H9 (cell line): ENCODE measurements at regions not wholly inside any gene's neighbourhood (a gene's known extent, or its start where the extent isn't known, plus 50 kb on each side); places are given as distances from the start of the nearest gene placed in this dataset.
"Not testable (repeated sequence)": the region's sequence is repeated elsewhere in the genome, so short reads cannot be mapped to it uniquely, and the experiment has no call there.

Source experiments
- DNase-seq: peaks from one replicate; pipeline ENCODE4 v3.0.0-alpha.2; 2017
- H2AFZ ChIP-seq: one replicate; pipeline ENCODE4 v1.6.1; 2013; ENCODE audit warnings: mild to moderate bottlenecking, low read length, control low read depth, moderate library complexity
- H2AK5ac ChIP-seq: 2 replicates; pipeline ENCODE4 v1.6.1; 2013; ENCODE audit warnings: low read length, control low read depth, mixed read lengths; ENCODE audit not compliant: insufficient read length
- H2BK120ac ChIP-seq: one replicate; pipeline ENCODE4 v1.6.1; 2013; ENCODE audit warnings: low read depth, mild to moderate bottlenecking, low read length, control low read depth, inconsistent platforms; ENCODE audit not compliant: poor library complexity, severe bottlenecking
- H2BK12ac ChIP-seq: 2 replicates; pipeline ENCODE4 v1.6.1; 2013; ENCODE audit warnings: low read length, control low read depth, mixed read lengths, low read depth; ENCODE audit not compliant: insufficient read length
- H2BK15ac ChIP-seq: 2 replicates; pipeline ENCODE4 v1.6.1; 2013; ENCODE audit warnings: low read depth, low read length, control low read depth
- H2BK20ac ChIP-seq: one replicate; pipeline ENCODE4 v1.6.1; 2013; ENCODE audit warnings: low read depth, mild to moderate bottlenecking, low read length, control low read depth, inconsistent platforms; ENCODE audit not compliant: poor library complexity, severe bottlenecking
- H2BK5ac ChIP-seq: 2 replicates; pipeline ENCODE4 v1.6.1; 2013; ENCODE audit warnings: low read length, control low read depth, mixed read lengths; ENCODE audit not compliant: insufficient read length
- H3K14ac ChIP-seq: 2 replicates; pipeline ENCODE4 v1.6.1; 2013; ENCODE audit warnings: low read length, control low read depth; ENCODE audit not compliant: insufficient read depth
- H3K18ac ChIP-seq: 2 replicates; pipeline ENCODE4 v1.6.1; 2013; ENCODE audit warnings: low read depth, mild to moderate bottlenecking, mixed read lengths, low read length, control low read depth; ENCODE audit not compliant: insufficient read length
- H3K23ac ChIP-seq: 2 replicates; pipeline ENCODE4 v1.6.1; 2013; ENCODE audit warnings: low read length, control low read depth, mixed read lengths, low read depth; ENCODE audit not compliant: insufficient read length
- H3K23me2 ChIP-seq: 2 replicates; pipeline ENCODE4 v1.6.1; 2013; ENCODE audit warnings: low read depth, mild to moderate bottlenecking, mixed read lengths, low read length, control low read depth; ENCODE audit not compliant: insufficient read length, poor library complexity, severe bottlenecking
- H3K27ac ChIP-seq: 2 replicates; pipeline ENCODE4 v1.5.1; 2013; ENCODE audit warnings: low read length, control low read depth, mixed read lengths, low read depth; ENCODE audit not compliant: insufficient read length
- H3K27me3 ChIP-seq: 2 replicates; pipeline ENCODE4 v1.6.1; 2013; ENCODE audit warnings: low read length, control low read depth, inconsistent platforms; ENCODE audit not compliant: insufficient read depth
- H3K4ac ChIP-seq: 2 replicates; pipeline ENCODE4 v1.6.1; 2013; ENCODE audit warnings: low read depth, mild to moderate bottlenecking, control low read depth, inconsistent platforms, low read length, moderate library complexity
- H3K4me1 ChIP-seq: 2 replicates; pipeline ENCODE4 v1.6.1; 2013; ENCODE audit warnings: low read length, control low read depth, inconsistent platforms; ENCODE audit not compliant: insufficient read depth
- H3K4me2 ChIP-seq: 2 replicates; pipeline ENCODE4 v1.6.1; 2013; ENCODE audit warnings: low read length, control low read depth, mixed read lengths; ENCODE audit not compliant: insufficient read length, insufficient read depth
- H3K56ac ChIP-seq: 2 replicates; pipeline ENCODE4 v1.6.1; 2013; ENCODE audit warnings: low read depth, mild to moderate bottlenecking, mixed read lengths, low read length, control low read depth; ENCODE audit not compliant: insufficient read length
- H3K79me1 ChIP-seq: 2 replicates; pipeline ENCODE4 v1.6.1; 2013; ENCODE audit warnings: low read depth, mild to moderate bottlenecking, moderate library complexity, low read length, control low read depth, inconsistent platforms; ENCODE audit not compliant: insufficient read depth, poor library complexity, severe bottlenecking
- H3K79me2 ChIP-seq: 2 replicates; pipeline ENCODE4 v1.6.1; 2013; ENCODE audit warnings: low read length, control low read depth, inconsistent platforms; ENCODE audit not compliant: insufficient read depth
- H3K9ac ChIP-seq: 2 replicates; pipeline ENCODE4 v1.6.1; 2013; ENCODE audit warnings: low read length, control low read depth, mixed read lengths; ENCODE audit not compliant: insufficient read length; ENCODE audit errors: extremely low read depth
- H3K9me3 ChIP-seq: one replicate; pipeline ENCODE4 v1.6.1; 2013; ENCODE audit warnings: low read depth, low read length, inconsistent platforms; ENCODE audit not compliant: control insufficient read depth
- H3T11ph ChIP-seq: one replicate; pipeline ENCODE4 v1.6.1; 2013; ENCODE audit warnings: mild to moderate bottlenecking, low read length, control low read depth, inconsistent platforms
- H4K20me1 ChIP-seq: one replicate; pipeline ENCODE4 v1.6.1; 2013; ENCODE audit not compliant: control insufficient read depth, insufficient read length, insufficient read depth
- H4K5ac ChIP-seq: 2 replicates; pipeline ENCODE4 v1.6.1; 2013; ENCODE audit warnings: low read depth, mild to moderate bottlenecking, mixed read lengths, low read length, control low read depth; ENCODE audit not compliant: insufficient read length
- H4K8ac ChIP-seq: replicated peaks from 2 replicates; pipeline ENCODE4 v1.6.1; 2013; ENCODE audit warnings: low read length, control low read depth, mixed read lengths, low read depth; ENCODE audit not compliant: insufficient read length
- H4K91ac ChIP-seq: 2 replicates; pipeline ENCODE4 v1.6.1; 2013; ENCODE audit warnings: low read depth, mild to moderate bottlenecking, moderate library complexity, mixed read lengths, low read length, control low read depth; ENCODE audit not compliant: insufficient read length
- H3K27ac Mint-ChIP-seq, 3 experiments: 2 replicates in 2 of 3; 3 replicates in 1 of 3; pipeline ENCODE4 v1.8.0; 2020 to 2021; ENCODE audit warnings: mixed read lengths in 3 of 3, mild to moderate bottlenecking in 1 of 3, moderate library complexity in 1 of 3
- H3K27me3 Mint-ChIP-seq: 2 replicates; pipeline ENCODE4 v1.8.0; 2021; ENCODE audit warnings: low read depth, mild to moderate bottlenecking, moderate library complexity, mixed read lengths
- H3K36me3 Mint-ChIP-seq, 3 experiments: 2 replicates in 2 of 3; 3 replicates in 1 of 3; pipeline ENCODE4 v1.8.0; 2020 to 2021; ENCODE audit warnings: low read depth in 3 of 3, mixed read lengths in 3 of 3; ENCODE audit not compliant: insufficient read depth in 1 of 3
- H3K4me1 Mint-ChIP-seq, 2 experiments: 2 replicates each; pipeline ENCODE4 v1.8.0; 2020; ENCODE audit warnings: mixed read lengths in 2 of 2
- H3K4me3 Mint-ChIP-seq, 2 experiments: 2 replicates in 1 of 2; 3 replicates in 1 of 2; pipeline ENCODE4 v1.8.0; 2020 to 2021; ENCODE audit warnings: mild to moderate bottlenecking in 2 of 2, mixed read lengths in 2 of 2, moderate library complexity in 1 of 2
- H3K9me3 Mint-ChIP-seq, 2 experiments: 2 replicates in 1 of 2; 3 replicates in 1 of 2; pipeline ENCODE4 v1.8.0; 2020; ENCODE audit warnings: mild to moderate bottlenecking in 2 of 2, mixed read lengths in 2 of 2, moderate library complexity in 1 of 2
- CTCF ChIP-seq: fragments of 200-600 bp; sonication (generic); conservative IDR thresholded peaks from 3 replicates; pipeline ENCODE4 v1.8.0; 2021; ENCODE audit warnings: antibody characterized with exemption, mild to moderate bottlenecking
- WGBS: extraction: QIAGEN DNeasy Blood & Tissue Kit; methylation state at CpG from one replicate; pipeline ENCODE4 v1.1.7; 2013; ENCODE audit warnings: missing lambda C conversion rate, low lambda C conversion rate, mixed read lengths; ENCODE audit not compliant: insufficient read length; ENCODE audit errors: extremely low coverage; 5-methylcytosine and 5-hydroxymethylcytosine counted together

DNA sequence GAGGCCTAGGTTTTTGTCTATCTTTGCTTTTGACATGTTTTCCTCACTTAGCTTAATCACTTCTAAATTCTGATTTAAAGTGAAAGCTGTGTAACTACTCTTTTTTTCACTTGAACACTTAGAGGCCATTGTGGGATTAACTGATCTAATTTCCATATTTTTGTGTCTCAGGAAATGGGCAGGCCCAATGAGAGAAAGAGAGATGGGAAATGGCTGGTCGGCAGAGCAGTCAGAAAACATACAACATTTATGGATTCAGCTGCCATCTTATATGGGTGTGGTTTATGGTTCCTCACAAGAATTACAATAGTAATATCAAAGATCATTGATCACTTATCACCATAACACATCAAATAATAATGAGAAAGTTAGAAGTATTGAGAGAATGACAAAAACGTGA, 320.8 kb downstream of the PTPRC start:
- no CpG with 5 or more reads among the region's 2 CpGs for WGBS
- Histone ChIP-seq H3K4me1 (no peaks in the 10 kb centered on the region), H2BK20ac (no peak overlapping the region), H4K91ac (no peak overlapping the region), H3K27me3 (no peaks in the 10 kb centered on the region), H3T11ph (no peak overlapping the region), H3K4me2 (no peak overlapping the region), H2AFZ (no peak overlapping the region), H3K79me1 (no peaks in the 10 kb centered on the region), H3K9ac (no peak overlapping the region), H3K23me2 (no peaks in the 10 kb centered on the region), H2AK5ac (no peak overlapping the region), H3K23ac (no peak overlapping the region), H2BK5ac (no peak overlapping the region), H4K5ac (no peak overlapping the region), H3K27ac (no peak overlapping the region), H3K4ac (no peak overlapping the region), H3K18ac (no peak overlapping the region), H2BK12ac (no peak overlapping the region), H4K8ac (no peak overlapping the region), H3K79me2 (no peaks in the 10 kb centered on the region), H2BK15ac (no peak overlapping the region), H2BK120ac (no peak overlapping the region), H3K14ac (no peak overlapping the region), H3K9me3 (no peaks in the 10 kb centered on the region), H4K20me1 (no peaks in the 10 kb centered on the region), H3K56ac (no peak overlapping the region)
- Mint-ChIP-seq H3K9me3 (peaks cover 5 to 6% of the 10 kb centered on the region in 2 experiments; a peak in 4 of 5 replicates), H3K27ac (no peak overlapping the region), H3K27me3 (no peaks in the 10 kb centered on the region), H3K4me1 (no peaks in the 10 kb centered on the region), H3K4me3 (no peak overlapping the region), H3K36me3 (no peaks in the 10 kb centered on the region)
- no peak for TF ChIP-seq CTCF
- no peak for DNase-seq

DNA sequence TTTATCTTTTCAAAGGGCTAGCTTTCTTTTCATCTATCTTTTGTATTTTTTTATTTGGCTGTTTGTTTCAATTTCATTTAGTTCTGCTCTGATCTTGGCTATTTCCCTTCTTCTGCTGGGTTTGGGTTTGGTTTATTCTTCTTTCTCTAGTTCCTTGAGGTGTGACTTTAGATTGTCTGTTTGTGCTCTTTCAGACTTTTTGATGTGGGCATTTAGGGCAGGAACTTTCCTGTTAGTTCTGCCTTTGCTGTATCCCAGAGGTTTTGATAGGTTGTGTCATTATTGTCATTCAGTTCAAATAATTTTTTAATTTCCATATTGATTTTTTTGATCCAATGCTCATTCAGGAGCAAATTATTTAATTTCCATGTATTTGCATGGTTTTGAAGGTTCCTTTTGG, 325.0 kb downstream of the PTPRC start:
- H2BK120ac ChIP-seq, H4K5ac ChIP-seq, H2AK5ac ChIP-seq, H3K27ac ChIP-seq, H3K4me2 ChIP-seq, H3K9me3 ChIP-seq, H3K18ac ChIP-seq, H3K27me3 Mint-ChIP-seq, H3K79me2 ChIP-seq, H3K36me3 Mint-ChIP-seq, H3K56ac ChIP-seq, H2BK5ac ChIP-seq, H3K27me3 ChIP-seq, H3K4me3 Mint-ChIP-seq, H3T11ph ChIP-seq, H3K4me1 Mint-ChIP-seq, H2BK20ac ChIP-seq, H3K79me1 ChIP-seq, H4K20me1 ChIP-seq, H3K9me3 Mint-ChIP-seq, H4K8ac ChIP-seq, H2AFZ ChIP-seq, H3K4me1 ChIP-seq, H4K91ac ChIP-seq, H3K23me2 ChIP-seq, H3K9ac ChIP-seq, H3K4ac ChIP-seq, H2BK15ac ChIP-seq, DNase-seq, H3K14ac ChIP-seq, H3K23ac ChIP-seq, H3K27ac Mint-ChIP-seq, H2BK12ac ChIP-seq: not testable (repeated sequence)
